DND-41 (cell line): ENCODE measurements at regions not wholly inside any gene's neighbourhood (a gene's known extent, or its start where the extent isn't known, plus 50 kb on each side); places are given as distances from the start of the nearest gene placed in this dataset.

Experiments
- ATAC-seq: fragments of 200-7000 bp; cut with Tn5 transposase; 3 replicates; pipeline ENCODE4 v1.9.1; 2021; ENCODE audit warnings: low read depth; ENCODE audit not compliant: insufficient read depth
- DNase-seq: peaks from one replicate; pipeline ENCODE4 v3.0.0-alpha.2; 2020
- H2AFZ ChIP-seq: 2 replicates; pipeline ENCODE4 v1.6.0; 2012; ENCODE audit warnings: low read depth, low read length
- H3K27ac ChIP-seq: 2 replicates; pipeline ENCODE4 v1.5.1; 2012; ENCODE audit warnings: low read length, inconsistent platforms
- H3K27me3 ChIP-seq: fragments of 200-600 bp; sonication (generic); 2 replicates; pipeline ENCODE4 v1.6.0; 2012; ENCODE audit warnings: low read length, mild to moderate bottlenecking, inconsistent platforms; ENCODE audit not compliant: insufficient read depth, poor library complexity
- H3K36me3 ChIP-seq: 2 replicates; pipeline ENCODE4 v1.5.1; 2012; ENCODE audit warnings: low read length, inconsistent platforms; ENCODE audit not compliant: insufficient read depth
- H3K4me1 ChIP-seq: 2 replicates; pipeline ENCODE4 v1.5.1; 2012; ENCODE audit warnings: mild to moderate bottlenecking, low read length; ENCODE audit not compliant: insufficient read depth
- H3K4me2 ChIP-seq: 2 replicates; pipeline ENCODE4 v1.6.0; 2012; ENCODE audit warnings: mild to moderate bottlenecking, moderate library complexity, low read length, inconsistent platforms; ENCODE audit not compliant: insufficient read depth
- H3K4me3 ChIP-seq, 2 experiments: fragments of 200-600 bp in 1 of 2; shearing (Covaris generic) in 1 of 2; 2 replicates each; pipeline ENCODE4 v1.5.1; 2012 to 2016; ENCODE audit warnings: inconsistent platforms in 2 of 2, low read length in 2 of 2, mild to moderate bottlenecking in 2 of 2, low read depth in 1 of 2, moderate library complexity in 1 of 2
- H3K79me2 ChIP-seq: 2 replicates; pipeline ENCODE4 v1.6.0; 2012; ENCODE audit warnings: low read length, inconsistent platforms; ENCODE audit not compliant: insufficient read depth
- H3K9ac ChIP-seq: 2 replicates; pipeline ENCODE4 v1.6.0; 2012; ENCODE audit warnings: low read depth, mild to moderate bottlenecking, inconsistent platforms, low read length, moderate library complexity
- H3K9me3 ChIP-seq: 2 replicates; pipeline ENCODE4 v1.5.1; 2012; ENCODE audit warnings: low read length, moderate library complexity, mild to moderate bottlenecking, inconsistent platforms; ENCODE audit not compliant: insufficient read depth, severe bottlenecking
- H4K20me1 ChIP-seq: 2 replicates; pipeline ENCODE4 v1.6.0; 2012; ENCODE audit warnings: low read length; ENCODE audit not compliant: insufficient read depth
- CTCF ChIP-seq: IDR thresholded peaks from 2 replicates; pipeline ENCODE4 v1.5.1; 2012; ENCODE audit warnings: borderline replicate concordance, low read length, moderate library complexity, mild to moderate bottlenecking; ENCODE audit not compliant: poor library complexity, severe bottlenecking; ENCODE audit errors: extremely low read depth
- EZH2 ChIP-seq: IDR thresholded peaks from 3 replicates; pipeline ENCODE4 v1.6.1; 2012; ENCODE audit warnings: borderline replicate concordance, low read depth, mild to moderate bottlenecking, moderate library complexity, low read length, inconsistent platforms; ENCODE audit not compliant: severe bottlenecking

- no peak for ATAC-seq
- H3K36me3 ChIP-seq = no peaks in the 10 kb centered on the region
- H3K27ac ChIP-seq = no peak overlapping the region
- no peak overlapping the region for H3K4me3 ChIP-seq
- H3K4me2 ChIP-seq = no peak overlapping the region
- TF ChIP-seq EZH2 (no peak), CTCF (no peak)
- H3K4me1 ChIP-seq = peaks cover 13% of the 10 kb centered on the region; the same call in 1 of the 2 replicates
- no peak for DNase-seq
- H2AFZ ChIP-seq = no peak overlapping the region
- H3K9me3 ChIP-seq = no peaks in the 10 kb centered on the region
- H3K27me3 ChIP-seq = no peaks in the 10 kb centered on the region
- no peaks in the 10 kb centered on the region for H3K79me2 ChIP-seq
- no peak overlapping the region for H3K9ac ChIP-seq
- no peaks in the 10 kb centered on the region for H4K20me1 ChIP-seq
Measured at GRCh38 chrX:39205467-39205866, 404.2 kb downstream of the MID1IP1 start.

GRCh38 chrX:39206399-39207145 lies 405.3 kb downstream of the MID1IP1 start:
- no peaks in the 10 kb centered on the region for H3K79me2 ChIP-seq
- no peak for TF ChIP-seq EZH2
- TF ChIP-seq CTCF = no peak
- no peak overlapping the region for H3K27ac ChIP-seq
- H3K9me3 ChIP-seq = no peaks in the 10 kb centered on the region
- no peak for ATAC-seq
- H3K4me1 ChIP-seq = peaks cover 6% of the 10 kb centered on the region; the same call in 1 of the 2 replicates
- H3K36me3 ChIP-seq = no peaks in the 10 kb centered on the region
- no peak overlapping the region for H3K9ac ChIP-seq
- H3K4me2 ChIP-seq = no peak overlapping the region
- no peak for DNase-seq
- no peak overlapping the region for H2AFZ ChIP-seq
- H3K4me3 ChIP-seq = no peak overlapping the region
- H4K20me1 ChIP-seq = no peaks in the 10 kb centered on the region
- H3K27me3 ChIP-seq = no peaks in the 10 kb centered on the region

GRCh38 chrX:39211501-39211900 lies 410.2 kb downstream of the MID1IP1 start:
- no peak for DNase-seq
- H3K4me2 ChIP-seq = no peak overlapping the region

GRCh38 chrX:39212456-39212855 lies 411.2 kb downstream of the MID1IP1 start:
- no peaks in the 10 kb centered on the region for H3K36me3 ChIP-seq
- no peaks in the 10 kb centered on the region for H3K79me2 ChIP-seq
- DNase-seq = peak; percentile 10
- H3K27me3 ChIP-seq = no peaks in the 10 kb centered on the region
- no peak for TF ChIP-seq EZH2
- no peak for TF ChIP-seq CTCF
- no peak overlapping the region for H3K4me2 ChIP-seq
- no peak overlapping the region for H2AFZ ChIP-seq
- no peak overlapping the region for H3K4me3 ChIP-seq
- H3K4me1 ChIP-seq = no peaks in the 10 kb centered on the region
- ATAC-seq = no peak
- no peak overlapping the region for H3K27ac ChIP-seq
- H3K9ac ChIP-seq = no peak overlapping the region
- H3K9me3 ChIP-seq = no peaks in the 10 kb centered on the region
- H4K20me1 ChIP-seq = no peaks in the 10 kb centered on the region

More at GRCh38 chrX:39211501-39211900, 410.2 kb downstream of the MID1IP1 start:
- ATAC-seq = no peak
- Histone ChIP-seq H3K9me3 (no peaks in the 10 kb centered on the region), H4K20me1 (no peaks in the 10 kb centered on the region), H3K4me3 (no peak overlapping the region), H3K27me3 (no peaks in the 10 kb centered on the region), H3K79me2 (no peaks in the 10 kb centered on the region), H3K4me1 (no peaks in the 10 kb centered on the region), H3K36me3 (no peaks in the 10 kb centered on the region), H2AFZ (no peak overlapping the region), H3K9ac (no peak overlapping the region), H3K27ac (no peak overlapping the region)
- no peak for TF ChIP-seq EZH2
